H1 (cell line): ENCODE measurements at regions not wholly inside any gene's neighbourhood (a gene's known extent, or its start where the extent isn't known, plus 50 kb on each side); places are given as distances from the start of the nearest gene placed in this dataset.

Experiments used
- CTCF ChIA-PET: fragments of 300-600 bp; sonication (Branson Sonifier 250); formaldehyde crosslinking; loops from one replicate; lab custom pipeline; 2021; ENCODE audit not compliant: partially characterized antibody; lab: Charles Lee
- POLR2A ChIA-PET: fragments of 300-600 bp; sonication (Branson Sonifier 250); formaldehyde crosslinking; loops from one replicate; lab custom pipeline; 2021; ENCODE audit warnings: inconsistent platforms; ENCODE audit not compliant: partially characterized antibody; lab: Charles Lee
- DNase-seq, 2 experiments: peaks; one replicate each; pipeline versions ENCODE4 v3.0.0 to v3.0.0-alpha.2; 2010 to 2022; ENCODE audit warnings: low spot score in 2 of 2, low read depth in 1 of 2, mixed read lengths in 1 of 2
- FAIRE-seq: peaks from 2 replicates; lab custom pipeline; 2011; peaks lifted over from hg19 to GRCh38; lab: Jason Lieb, UNC
- H2AFZ ChIP-seq: 2 replicates; pipeline ENCODE4 v1.8.1; 2012; ENCODE audit warnings: low read length, inconsistent platforms
- H2AK5ac ChIP-seq: 2 replicates; pipeline ENCODE4 v1.6.1; 2013; ENCODE audit warnings: low read depth, low read length
- H2BK120ac ChIP-seq: replicated peaks from 2 replicates; pipeline ENCODE3; 2013; ENCODE audit warnings: low read depth, low read length, inconsistent platforms
- H2BK12ac ChIP-seq: 2 replicates; pipeline ENCODE4 v1.6.1; 2013; ENCODE audit warnings: low read depth, low read length
- H2BK15ac ChIP-seq: 2 replicates; pipeline ENCODE4 v1.6.1; 2013; ENCODE audit warnings: low read length
- H2BK20ac ChIP-seq: 2 replicates; pipeline ENCODE4 v1.6.1; 2013; ENCODE audit warnings: low read length
- H2BK5ac ChIP-seq: 2 replicates; pipeline ENCODE4 v1.6.1; 2013; ENCODE audit warnings: low read depth, low read length
- H3K14ac ChIP-seq: 2 replicates; pipeline ENCODE4 v1.6.1; 2013; ENCODE audit warnings: inconsistent platforms; ENCODE audit not compliant: insufficient read length
- H3K18ac ChIP-seq: 2 replicates; pipeline ENCODE4 v1.6.1; 2013; ENCODE audit warnings: low read length; ENCODE audit errors: extremely low read depth
- H3K23ac ChIP-seq: 2 replicates; pipeline ENCODE4 v1.6.1; 2013; ENCODE audit warnings: inconsistent platforms; ENCODE audit not compliant: insufficient read length
- H3K23me2 ChIP-seq: 2 replicates; pipeline ENCODE4 v1.6.1; 2013; ENCODE audit warnings: low read depth, low read length
- H3K27ac ChIP-seq: 2 replicates; pipeline ENCODE4 v1.6.1; 2011; ENCODE audit warnings: low read depth, low read length, inconsistent platforms
- H3K27me3 ChIP-seq, 4 experiments: replicated peaks in 1 of 4; 1 replicate in 1 of 4; 2 replicates in 3 of 4; pipeline versions ENCODE4 v1.6.1 to v1.8.1; 2011 to 2013; ENCODE audit warnings: low read length in 3 of 4, mild to moderate bottlenecking in 3 of 4, inconsistent platforms in 2 of 4, mixed read lengths in 2 of 4, moderate library complexity in 1 of 4; ENCODE audit not compliant: control insufficient read depth in 3 of 4, insufficient read depth in 3 of 4; ENCODE audit errors: extremely low read depth in 1 of 4
- H3K36me3 ChIP-seq, 4 experiments: 2 replicates each; pipeline versions ENCODE4 v1.6.1 to v1.8.1; 2011 to 2013; ENCODE audit warnings: mild to moderate bottlenecking in 4 of 4, low read length in 3 of 4, moderate library complexity in 2 of 4, control low read depth in 1 of 4, inconsistent platforms in 1 of 4; ENCODE audit not compliant: insufficient read depth in 4 of 4, control insufficient read depth in 2 of 4
- H3K4ac ChIP-seq: replicated peaks from 2 replicates; pipeline ENCODE3; 2013; ENCODE audit warnings: low read length, low read depth, mixed read lengths, inconsistent platforms; ENCODE audit not compliant: insufficient read length
- H3K4me1 ChIP-seq, 4 experiments: replicated peaks in 1 of 4; 1 replicate in 1 of 4; 2 replicates in 3 of 4; pipeline versions ENCODE4 v1.6.1 to v1.8.1; 2011 to 2013; ENCODE audit warnings: low read length in 3 of 4, inconsistent platforms in 2 of 4, mixed read lengths in 1 of 4; ENCODE audit not compliant: insufficient read depth in 4 of 4, control insufficient read depth in 3 of 4
- H3K4me2 ChIP-seq, 2 experiments: 2 replicates each; pipeline versions ENCODE4 v1.6.1 to v1.8.1; 2011 to 2013; ENCODE audit warnings: low read depth in 2 of 2, low read length in 2 of 2, control low read depth in 1 of 2, inconsistent platforms in 1 of 2, mild to moderate bottlenecking in 1 of 2; ENCODE audit not compliant: insufficient read depth in 1 of 2
- H3K4me3 ChIP-seq, 4 experiments: fragments of 200-600, 300-600 bp in 1 of 4; sonication (generic), shearing (Covaris generic), sonication (Bioruptor Twin) in 1 of 4; 2 replicates each; pipeline versions ENCODE4 v1.5.1 to v1.8.1; 2011 to 2016; ENCODE audit warnings: low read length in 4 of 4, low read depth in 3 of 4, control low read depth in 2 of 4, inconsistent platforms in 2 of 4, mild to moderate bottlenecking in 2 of 4, mixed read lengths in 1 of 4, moderate library complexity in 1 of 4; ENCODE audit not compliant: insufficient read depth in 2 of 4; ENCODE audit errors: extremely low read depth in 1 of 4
- H3K56ac ChIP-seq: replicated peaks from 2 replicates; pipeline ENCODE3; 2013; ENCODE audit warnings: low read depth, mild to moderate bottlenecking, mixed read lengths, low read length, inconsistent platforms; ENCODE audit not compliant: insufficient read length
- H3K79me1 ChIP-seq: 2 replicates; pipeline ENCODE4 v1.6.1; 2013; ENCODE audit warnings: low read depth, low read length, control low read depth
- H3K79me2 ChIP-seq, 2 experiments: 2 replicates each; pipeline versions ENCODE4 v1.6.1 to v1.8.1; 2012 to 2013; ENCODE audit warnings: low read length in 2 of 2, mild to moderate bottlenecking in 2 of 2, inconsistent platforms in 1 of 2; ENCODE audit not compliant: insufficient read depth in 2 of 2, control insufficient read depth in 1 of 2
- H3K9ac ChIP-seq, 4 experiments: replicated peaks in 1 of 4; 1 replicate in 1 of 4; 2 replicates in 3 of 4; pipeline versions ENCODE4 v1.6.1 to v1.8.1; 2011 to 2013; ENCODE audit warnings: low read depth in 3 of 4, low read length in 3 of 4, control low read depth in 2 of 4, mild to moderate bottlenecking in 2 of 4, moderate library complexity in 2 of 4, inconsistent platforms in 1 of 4; ENCODE audit errors: extremely low read depth in 1 of 4
- H3K9me3 ChIP-seq, 2 experiments: 2 replicates each; pipeline versions ENCODE4 v1.6.1 to v1.8.1; 2012 to 2013; ENCODE audit warnings: mild to moderate bottlenecking in 2 of 2, moderate library complexity in 2 of 2, control low read depth in 1 of 2, inconsistent platforms in 1 of 2, low read depth in 1 of 2, low read length in 1 of 2, mixed read lengths in 1 of 2; ENCODE audit not compliant: insufficient read depth in 2 of 2
- H4K20me1 ChIP-seq, 2 experiments: replicated peaks in 1 of 2; 2 replicates each; pipeline versions ENCODE3 to v1.8.1; 2011 to 2013; ENCODE audit warnings: inconsistent platforms in 2 of 2, low read length in 2 of 2, mild to moderate bottlenecking in 1 of 2; ENCODE audit not compliant: insufficient read depth in 2 of 2, control insufficient read depth in 1 of 2
- H4K5ac ChIP-seq: 2 replicates; pipeline ENCODE4 v1.6.1; 2013; ENCODE audit warnings: low read length, low read depth, mixed read lengths, inconsistent platforms; ENCODE audit not compliant: insufficient read length
- H4K8ac ChIP-seq: 2 replicates; pipeline ENCODE4 v1.8.0; 2013; ENCODE audit warnings: mild to moderate bottlenecking, moderate library complexity, low read length, inconsistent platforms; ENCODE audit not compliant: insufficient read depth; ENCODE audit errors: extremely low read depth
- H4K91ac ChIP-seq: replicated peaks from 2 replicates; pipeline ENCODE3; 2013; ENCODE audit warnings: low read length, mixed read lengths, inconsistent platforms; ENCODE audit not compliant: insufficient read length
- ASH2L ChIP-seq: fragments of 200-600, 300-600 bp; sonication (generic); IDR thresholded peaks from one replicate; pipeline ENCODE4 v1.7.1; 2017; ENCODE audit warnings: low read length
- HDAC6 ChIP-seq: IDR thresholded peaks from one replicate; pipeline ENCODE4 v1.7.1; 2012; ENCODE audit warnings: low read depth, mild to moderate bottlenecking, inconsistent platforms, low read length, moderate library complexity
- SP1 ChIP-seq: IDR thresholded peaks from 2 replicates; pipeline ENCODE4 v1.6.1; 2011; ENCODE audit warnings: low read depth, low read length
- WGBS, 2 experiments: shearing (Covaris generic) in 1 of 2; methylation state at CpG; one replicate each; pipeline versions ENCODE4 v1.1.6 to v1.1.7; 2013 to 2015; ENCODE audit warnings: low lambda C conversion rate in 2 of 2, mixed read lengths in 2 of 2, inconsistent platforms in 1 of 2, low coverage in 1 of 2, missing lambda C conversion rate in 1 of 2; ENCODE audit not compliant: insufficient replicate concordance in 2 of 2, insufficient coverage in 1 of 2, insufficient read length in 1 of 2; ENCODE audit errors: extremely low coverage in 1 of 2, missing lambda C conversion rate in 1 of 2; 5-methylcytosine and 5-hydroxymethylcytosine counted together
- TF ChIP-seq, protein P1 (sequence below): IDR thresholded peaks from 2 replicates; pipeline ENCODE4 v1.6.1; 2012; ENCODE audit warnings: inconsistent platforms

GRCh38 chr2:225270861-225271260, 128.6 kb upstream of the NYAP2 start:
- H2AK5ac ChIP-seq, result no peak overlapping the region
- WGBS, 2 experiments, result 77% methylated on average over 2 of the region's 2 CpGs; no CpG with 5 or more reads in 1 of the 2 experiments
- no peak overlapping the region for H3K56ac ChIP-seq
- H3K36me3 ChIP-seq, result no peaks in the 10 kb centered on the region
- POLR2A ChIA-PET, result no interaction called here
- no peak overlapping the region for H2AFZ ChIP-seq
- no peak overlapping the region for H3K14ac ChIP-seq
- no peak overlapping the region for H3K4me2 ChIP-seq
- no peaks in the 10 kb centered on the region for H4K20me1 ChIP-seq
- no peak overlapping the region for H4K8ac ChIP-seq
- H2BK5ac ChIP-seq, result no peak overlapping the region
- TF ChIP-seq ASH2L (no peak), SP1 (no peak), HDAC6 (no peak)
- TF ChIP-seq, protein P1, sequence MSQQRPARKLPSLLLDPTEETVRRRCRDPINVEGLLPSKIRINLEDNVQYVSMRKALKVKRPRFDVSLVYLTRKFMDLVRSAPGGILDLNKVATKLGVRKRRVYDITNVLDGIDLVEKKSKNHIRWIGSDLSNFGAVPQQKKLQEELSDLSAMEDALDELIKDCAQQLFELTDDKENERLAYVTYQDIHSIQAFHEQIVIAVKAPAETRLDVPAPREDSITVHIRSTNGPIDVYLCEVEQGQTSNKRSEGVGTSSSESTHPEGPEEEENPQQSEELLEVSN, result no peak
- H3K4me1 ChIP-seq, result no peaks in the 10 kb centered on the region
- no peak overlapping the region for H3K23ac ChIP-seq
- H2BK20ac ChIP-seq, result no peak overlapping the region
- H2BK120ac ChIP-seq, result no peak overlapping the region
- H3K4ac ChIP-seq, result no peak overlapping the region
- no peaks in the 10 kb centered on the region for H3K9me3 ChIP-seq
- H3K79me2 ChIP-seq, result no peaks in the 10 kb centered on the region
- CTCF ChIA-PET, result no interaction called here
- H3K27ac ChIP-seq, result no peak overlapping the region
- no peaks in the 10 kb centered on the region for H3K79me1 ChIP-seq
- DNase-seq (no peak), FAIRE-seq (no peak)
- no peak overlapping the region for H2BK15ac ChIP-seq
- no peaks in the 10 kb centered on the region for H3K23me2 ChIP-seq
- no peaks in the 10 kb centered on the region for H3K27me3 ChIP-seq
- H3K4me3 ChIP-seq, result no peak overlapping the region
- no peak overlapping the region for H3K18ac ChIP-seq
- H3K9ac ChIP-seq, result no peak overlapping the region
- no peak overlapping the region for H2BK12ac ChIP-seq
- H4K91ac ChIP-seq, result no peak overlapping the region
- no peak overlapping the region for H4K5ac ChIP-seq
